Stimulated activated CD4-positive, alpha-beta T cell treated with anti-CD3 and anti-CD28 coated beads, Interleukin-2, amount 100 ng/mL, for 48 hours (primary cell): ENCODE measurements at regions not wholly inside any gene's neighbourhood (a gene's known extent, or its start where the extent isn't known, plus 50 kb on each side); places are given as distances from the start of the nearest gene placed in this dataset.

Experiments
- DNase-seq, 2 donors: peaks; one replicate each; pipeline ENCODE4 v3.0.0-alpha.2; 2020

GRCh38 chr3:150264561-150265279 lies 143.4 kb upstream of the TSC22D2 start:
- DNase-seq, result no peak

- DNase-seq, result no peak
Observed at GRCh38 chr3:150261958-150262357, 146.1 kb upstream of the TSC22D2 start.

GRCh38 chr3:150261418-150261817 lies 146.7 kb upstream of the TSC22D2 start:
- DNase-seq, result no peak

- DNase-seq, result no peak
Observed at GRCh38 chr3:150260398-150260710, 147.7 kb upstream of the TSC22D2 start.

GRCh38 chr3:150259526-150260397 lies 148.3 kb upstream of the TSC22D2 start:
- DNase-seq, result no peak

GRCh38 chr3:150256782-150257181 lies 151.3 kb upstream of the TSC22D2 start:
- no peak for DNase-seq

- no peak for DNase-seq
Observed at GRCh38 chr3:150256318-150256717, 151.8 kb upstream of the TSC22D2 start.

- DNase-seq, result no peak
Observed at GRCh38 chr3:150255826-150256225, 152.3 kb upstream of the TSC22D2 start.

GRCh38 chr3:150255413-150255812 lies 152.7 kb upstream of the TSC22D2 start:
- no peak for DNase-seq

GRCh38 chr3:150254309-150254708 lies 153.8 kb upstream of the TSC22D2 start:
- DNase-seq, result no peak

- no peak for DNase-seq
Observed at GRCh38 chr3:150253622-150254021, 154.5 kb upstream of the TSC22D2 start.

- no peak for DNase-seq
Observed at GRCh38 chr3:150252462-150252861, 155.6 kb upstream of the TSC22D2 start.

- no peak for DNase-seq
Observed at GRCh38 chr3:150251187-150252062, 156.7 kb upstream of the TSC22D2 start.

- no peak for DNase-seq
Observed at GRCh38 chr3:150249779-150250470, 158.2 kb upstream of the TSC22D2 start.

GRCh38 chr3:150248888-150249681 lies 159.0 kb upstream of the TSC22D2 start:
- no peak for DNase-seq

GRCh38 chr3:150248116-150248887 lies 159.8 kb upstream of the TSC22D2 start:
- DNase-seq, result no peak

GRCh38 chr3:150247441-150247840 lies 160.7 kb upstream of the TSC22D2 start:
- no peak for DNase-seq

GRCh38 chr3:150243466-150243865 lies 164.6 kb upstream of the TSC22D2 start:
- DNase-seq, result no peak

- no peak for DNase-seq
Observed at GRCh38 chr3:150242220-150242936, 165.7 kb upstream of the TSC22D2 start.

GRCh38 chr3:150240891-150241290 lies 167.2 kb upstream of the TSC22D2 start:
- DNase-seq, result no peak
